NCI-H1105 treated with DMSO at 0.1 percent for 48 hours (cell line): ENCODE measurements at regions not wholly inside any gene's neighbourhood (a gene's known extent, or its start where the extent isn't known, plus 50 kb on each side); places are given as distances from the start of the nearest gene placed in this dataset.
"Not testable (repeated sequence)": the region's sequence is repeated elsewhere in the genome, so short reads cannot be mapped to it uniquely, and the experiment has no call there.

Source experiments
- DNase-seq: peaks from one replicate; lab custom pipeline; 2025; lab: John Stamatoyannopoulos, UW

- no peak for DNase-seq
Measured at GRCh38 chr12:107144441-107144840, 51.1 kb upstream of the CRY1 start.

- no peak for DNase-seq
Measured at GRCh38 chr12:107144990-107145389, 51.6 kb upstream of the CRY1 start.

- no peak for DNase-seq
Measured at GRCh38 chr12:107145397-107145796, 52.0 kb upstream of the CRY1 start.

GRCh38 chr12:107148107-107148506, 54.8 kb upstream of the CRY1 start:
- no peak for DNase-seq

- no peak for DNase-seq
Measured at GRCh38 chr12:107152315-107152714, 59.0 kb upstream of the CRY1 start.

GRCh38 chr12:107159384-107159900, 66.1 kb upstream of the CRY1 start:
- DNase-seq: no peak

- no peak for DNase-seq
Measured at GRCh38 chr12:107163413-107163812, 70.1 kb upstream of the CRY1 start.

GRCh38 chr12:107164392-107164791, 71.0 kb upstream of the CRY1 start:
- DNase-seq: no peak

GRCh38 chr12:107165581-107165980, 72.2 kb upstream of the CRY1 start:
- no peak for DNase-seq

GRCh38 chr12:107167756-107168155, 74.4 kb upstream of the CRY1 start:
- no peak for DNase-seq

GRCh38 chr12:107169200-107169599, 75.9 kb upstream of the CRY1 start:
- DNase-seq: no peak

- no peak for DNase-seq
Measured at GRCh38 chr12:107178776-107179175, 85.4 kb upstream of the CRY1 start.

GRCh38 chr12:107179871-107180270, 86.5 kb upstream of the CRY1 start:
- DNase-seq: no peak

- no peak for DNase-seq
Measured at GRCh38 chr12:107180272-107180671, 86.9 kb upstream of the CRY1 start.

GRCh38 chr12:107184359-107184930, 91.1 kb upstream of the CRY1 start:
- DNase-seq: no peak

GRCh38 chr12:107196681-107197080, 103.3 kb upstream of the CRY1 start:
- no peak for DNase-seq

- peak; percentile 65 for DNase-seq
Measured at GRCh38 chr12:107200394-107200793, 107.0 kb upstream of the CRY1 start.

GRCh38 chr12:107207931-107208525, 114.7 kb upstream of the CRY1 start:
- no peak for DNase-seq

GRCh38 chr12:107209700-107210099, 116.4 kb upstream of the CRY1 start:
- not testable (repeated sequence) for DNase-seq

- not testable (repeated sequence) for DNase-seq
Measured at GRCh38 chr12:107214373-107214773, 121.0 kb upstream of the CRY1 start.

- DNase-seq: not testable (repeated sequence)
Measured at GRCh38 chr12:107216411-107216810, 123.1 kb upstream of the CRY1 start.

- DNase-seq: no peak
Measured at GRCh38 chr12:107219301-107219700, 126.0 kb upstream of the CRY1 start.

- DNase-seq: no peak
Measured at GRCh38 chr12:107221913-107222312, 128.6 kb upstream of the CRY1 start.

- no peak for DNase-seq
Measured at GRCh38 chr12:107223821-107224220, 130.5 kb upstream of the CRY1 start.
